CD14-positive monocyte (primary cell): ENCODE measurements at regions not wholly inside any gene's neighbourhood (a gene's known extent, or its start where the extent isn't known, plus 50 kb on each side); places are given as distances from the start of the nearest gene placed in this dataset.
"Not testable (repeated sequence)": the region's sequence is repeated elsewhere in the genome, so short reads cannot be mapped to it uniquely, and the experiment has no call there.

Experiments used
- DNase-seq, 3 donors: peaks; one replicate each; pipeline ENCODE4 v3.0.0-alpha.2; 2011 to 2022
- H2AFZ ChIP-seq: 2 replicates; pipeline ENCODE4 v1.6.0; 2012; ENCODE audit warnings: mild to moderate bottlenecking, low read depth, low read length, inconsistent platforms; ENCODE audit not compliant: insufficient read depth, poor library complexity, severe bottlenecking
- H3K27ac ChIP-seq, 2 donors: 1 replicate in 1 of 2; 2 replicates in 1 of 2; pipeline ENCODE4 v1.5.1; 2012 to 2013; ENCODE audit warnings: low read length in 2 of 2, control low read depth in 1 of 2, inconsistent platforms in 1 of 2, low read depth in 1 of 2, mild to moderate bottlenecking in 1 of 2
- H3K27me3 ChIP-seq, 2 donors: one replicate each; pipeline versions ENCODE4 v1.6.0 to v1.6.1; 2011 to 2013; ENCODE audit warnings: low read length in 2 of 2; ENCODE audit not compliant: control insufficient read depth in 2 of 2, insufficient read depth in 2 of 2
- H3K36me3 ChIP-seq, 2 donors: replicated peaks in 1 of 2; 1 replicate in 1 of 2; 2 replicates in 1 of 2; pipeline versions ENCODE4 v1.5.1 to v1.6.1; 2012 to 2013; ENCODE audit warnings: low read length in 2 of 2, control low read depth in 1 of 2, inconsistent platforms in 1 of 2, mild to moderate bottlenecking in 1 of 2; ENCODE audit not compliant: insufficient read depth in 2 of 2, control insufficient read depth in 1 of 2
- H3K4me1 ChIP-seq, 2 donors: 1 replicate in 1 of 2; 2 replicates in 1 of 2; pipeline versions ENCODE4 v1.5.1 to v1.6.1; 2012 to 2013; ENCODE audit warnings: low read length in 2 of 2, control low read depth in 1 of 2, inconsistent platforms in 1 of 2, mild to moderate bottlenecking in 1 of 2, moderate library complexity in 1 of 2; ENCODE audit not compliant: insufficient read depth in 2 of 2, control insufficient read depth in 1 of 2
- H3K4me2 ChIP-seq: replicated peaks from 2 replicates; pipeline ENCODE3; 2012; ENCODE audit warnings: low read length, moderate library complexity, mild to moderate bottlenecking; ENCODE audit not compliant: poor library complexity, severe bottlenecking; ENCODE audit errors: extremely low read depth
- H3K4me3 ChIP-seq, 3 experiments: fragments of 200-600 bp in 1 of 3; sonication (generic) in 1 of 3; replicated peaks in 1 of 3; 1 replicate in 2 of 3; 2 replicates in 1 of 3; pipeline ENCODE4 v1.5.1; 2011 to 2013; ENCODE audit warnings: low read length in 3 of 3, mild to moderate bottlenecking in 3 of 3, control low read depth in 2 of 3, low read depth in 2 of 3, inconsistent platforms in 1 of 3, moderate library complexity in 1 of 3
- H3K79me2 ChIP-seq: 2 replicates; pipeline ENCODE4 v1.6.0; 2012; ENCODE audit warnings: mild to moderate bottlenecking, control low read depth, inconsistent platforms, low read length, moderate library complexity; ENCODE audit not compliant: insufficient read depth
- H3K9ac ChIP-seq: 2 replicates; pipeline ENCODE4 v1.6.0; 2017; ENCODE audit warnings: low read length, mild to moderate bottlenecking; ENCODE audit not compliant: insufficient read depth, poor library complexity, severe bottlenecking
- H3K9me3 ChIP-seq, 2 donors: replicated peaks in 1 of 2; 1 replicate in 1 of 2; 2 replicates in 1 of 2; pipeline versions ENCODE4 v1.5.1 to v1.6.1; 2012 to 2013; ENCODE audit warnings: low read length in 2 of 2, control low read depth in 1 of 2; ENCODE audit not compliant: control insufficient read depth in 1 of 2, insufficient read depth in 1 of 2
- H4K20me1 ChIP-seq: 2 replicates; pipeline ENCODE4 v1.6.0; 2012; ENCODE audit warnings: mild to moderate bottlenecking, low read length, control low read depth, moderate library complexity; ENCODE audit not compliant: insufficient read depth
- H3K27ac Mint-ChIP-seq, 7 donors: one replicate each; pipeline ENCODE4 v1.8.0; 2020; ENCODE audit warnings: mild to moderate bottlenecking in 7 of 7, mixed read lengths in 7 of 7, moderate library complexity in 6 of 7, inconsistent platforms in 2 of 7
- H3K27me3 Mint-ChIP-seq, 3 donors: one replicate each; pipeline ENCODE4 v1.8.0; 2021 to 2022; ENCODE audit warnings: low read depth in 3 of 3, mild to moderate bottlenecking in 3 of 3, mixed read lengths in 3 of 3, moderate library complexity in 3 of 3, inconsistent platforms in 1 of 3
- H3K36me3 Mint-ChIP-seq, 2 donors: one replicate each; pipeline ENCODE4 v1.8.0; 2020; ENCODE audit warnings: mixed read lengths in 2 of 2, inconsistent platforms in 1 of 2, mild to moderate bottlenecking in 1 of 2
- H3K4me1 Mint-ChIP-seq: one replicate; pipeline ENCODE4 v1.8.0; 2020; ENCODE audit warnings: mild to moderate bottlenecking, mixed read lengths
- H3K4me3 Mint-ChIP-seq, 2 donors: one replicate each; pipeline ENCODE4 v1.8.0; 2020; ENCODE audit warnings: mild to moderate bottlenecking in 2 of 2, mixed read lengths in 2 of 2, moderate library complexity in 1 of 2
- H3K9me3 Mint-ChIP-seq, 7 donors: one replicate each; pipeline ENCODE4 v1.8.0; 2020 to 2022; ENCODE audit warnings: mixed read lengths in 7 of 7, mild to moderate bottlenecking in 6 of 7, moderate library complexity in 6 of 7, inconsistent platforms in 2 of 7
- CTCF ChIP-seq: fragments of 200-600 bp; IDR thresholded peaks from one replicate; pipeline ENCODE4 v1.8.0; 2022; ENCODE audit warnings: antibody characterized with exemption, mild to moderate bottlenecking
- WGBS: methylation state at CpG from one replicate; pipeline ENCODE4 v1.1.5; 2013; ENCODE audit warnings: missing lambda C conversion rate; ENCODE audit not compliant: insufficient coverage; 5-methylcytosine and 5-hydroxymethylcytosine counted together
- intact Hi-C, 2 donors: fragments of 100-400 bp; cut with micrococcal nuclease; formaldehyde crosslinking; loops; one replicate each; pipeline versions ENCODE4 v1.15.0 to v1.15.1; 2023

DNA sequence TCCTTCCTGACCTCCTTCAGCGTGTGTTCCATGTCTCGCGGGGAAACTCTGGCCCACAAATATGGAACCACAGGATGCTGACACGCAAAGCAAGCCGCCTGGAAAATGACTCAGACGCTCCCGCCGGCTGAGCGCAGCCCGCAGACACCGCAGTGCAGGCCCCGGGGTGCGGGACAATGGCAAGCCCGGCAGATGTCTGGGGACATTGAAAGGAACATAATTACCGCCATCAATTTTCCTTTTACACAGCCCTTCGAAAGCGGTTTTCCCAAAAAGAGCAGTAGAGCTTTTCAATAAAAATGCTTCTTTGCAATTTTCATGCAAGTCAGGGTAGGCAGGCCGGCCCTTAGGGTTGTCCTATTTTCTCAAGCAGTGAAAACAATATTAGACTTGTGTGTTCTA lies 159.2 kb upstream of the SH3BP4 start:
- no peak overlapping the region for H3K4me3 Mint-ChIP-seq
- Histone ChIP-seq H3K36me3 (no peaks in the 10 kb centered on the region), H3K9me3 (no peaks in the 10 kb centered on the region), H3K4me3 (no peak overlapping the region), H4K20me1 (no peaks in the 10 kb centered on the region), H3K27ac (no peak overlapping the region), H3K9ac (no peak overlapping the region), H3K27me3 (no peaks in the 10 kb centered on the region), H2AFZ (no peak overlapping the region), H3K4me1 (no peaks in the 10 kb centered on the region), H3K4me2 (no peak overlapping the region), H3K79me2 (no peaks in the 10 kb centered on the region)
- no peak for TF ChIP-seq CTCF
- WGBS: 90% methylated on average over 6 of the region's 18 CpGs
- H3K36me3 Mint-ChIP-seq: no peaks in the 10 kb centered on the region
- intact Hi-C loops: no loop called here
- peaks cover 2 to 4% (median 3%) of the 10 kb centered on the region in 3 donors for H3K27me3 Mint-ChIP-seq
- DNase-seq: no peak
- H3K4me1 Mint-ChIP-seq: no peaks in the 10 kb centered on the region
- peaks cover 0 to 6% (median 4%) of the 10 kb centered on the region in 7 donors for H3K9me3 Mint-ChIP-seq
- H3K27ac Mint-ChIP-seq: no peak overlapping the region

- intact Hi-C loops, H3K27me3 ChIP-seq, H3K4me3 Mint-ChIP-seq, H3K4me1 ChIP-seq, H3K36me3 Mint-ChIP-seq, H3K36me3 ChIP-seq, H3K27ac ChIP-seq, H2AFZ ChIP-seq, DNase-seq, H3K9me3 ChIP-seq, H4K20me1 ChIP-seq, H3K9ac ChIP-seq, H3K4me3 ChIP-seq, H3K4me2 ChIP-seq, H3K9me3 Mint-ChIP-seq, H3K4me1 Mint-ChIP-seq, H3K27me3 Mint-ChIP-seq, H3K27ac Mint-ChIP-seq, H3K79me2 ChIP-seq: not testable (repeated sequence)
- 100% methylated on average over 2 of the region's 8 CpGs for WGBS
Measured at GRCh38 chr2:234792096-234792495, 159.7 kb upstream of the SH3BP4 start.
